H1 (cell line): ENCODE measurements at regions not wholly inside any gene's neighbourhood (a gene's known extent, or its start where the extent isn't known, plus 50 kb on each side); places are given as distances from the start of the nearest gene placed in this dataset.

ENCODE experiments used
- CTCF ChIA-PET: fragments of 300-600 bp; sonication (Branson Sonifier 250); formaldehyde crosslinking; loops from one replicate; lab custom pipeline; 2021; ENCODE audit not compliant: partially characterized antibody; lab: Charles Lee
- POLR2A ChIA-PET: fragments of 300-600 bp; sonication (Branson Sonifier 250); formaldehyde crosslinking; loops from one replicate; lab custom pipeline; 2021; ENCODE audit warnings: inconsistent platforms; ENCODE audit not compliant: partially characterized antibody; lab: Charles Lee
- DNase-seq, 2 experiments: peaks; one replicate each; pipeline versions ENCODE4 v3.0.0 to v3.0.0-alpha.2; 2010 to 2022; ENCODE audit warnings: low spot score in 2 of 2, low read depth in 1 of 2, mixed read lengths in 1 of 2
- FAIRE-seq: peaks from 2 replicates; lab custom pipeline; 2011; peaks lifted over from hg19 to GRCh38; lab: Jason Lieb, UNC
- H2AFZ ChIP-seq: 2 replicates; pipeline ENCODE4 v1.8.1; 2012; ENCODE audit warnings: low read length, inconsistent platforms
- H2AK5ac ChIP-seq: 2 replicates; pipeline ENCODE4 v1.6.1; 2013; ENCODE audit warnings: low read depth, low read length
- H2BK120ac ChIP-seq: replicated peaks from 2 replicates; pipeline ENCODE3; 2013; ENCODE audit warnings: low read depth, low read length, inconsistent platforms
- H2BK12ac ChIP-seq: 2 replicates; pipeline ENCODE4 v1.6.1; 2013; ENCODE audit warnings: low read depth, low read length
- H2BK15ac ChIP-seq: 2 replicates; pipeline ENCODE4 v1.6.1; 2013; ENCODE audit warnings: low read length
- H2BK20ac ChIP-seq: 2 replicates; pipeline ENCODE4 v1.6.1; 2013; ENCODE audit warnings: low read length
- H2BK5ac ChIP-seq: 2 replicates; pipeline ENCODE4 v1.6.1; 2013; ENCODE audit warnings: low read depth, low read length
- H3K14ac ChIP-seq: 2 replicates; pipeline ENCODE4 v1.6.1; 2013; ENCODE audit warnings: inconsistent platforms; ENCODE audit not compliant: insufficient read length
- H3K18ac ChIP-seq: 2 replicates; pipeline ENCODE4 v1.6.1; 2013; ENCODE audit warnings: low read length; ENCODE audit errors: extremely low read depth
- H3K23ac ChIP-seq: 2 replicates; pipeline ENCODE4 v1.6.1; 2013; ENCODE audit warnings: inconsistent platforms; ENCODE audit not compliant: insufficient read length
- H3K23me2 ChIP-seq: 2 replicates; pipeline ENCODE4 v1.6.1; 2013; ENCODE audit warnings: low read depth, low read length
- H3K27ac ChIP-seq: 2 replicates; pipeline ENCODE4 v1.6.1; 2011; ENCODE audit warnings: low read depth, low read length, inconsistent platforms
- H3K27me3 ChIP-seq, 4 experiments: replicated peaks in 1 of 4; 1 replicate in 1 of 4; 2 replicates in 3 of 4; pipeline versions ENCODE4 v1.6.1 to v1.8.1; 2011 to 2013; ENCODE audit warnings: low read length in 3 of 4, mild to moderate bottlenecking in 3 of 4, inconsistent platforms in 2 of 4, mixed read lengths in 2 of 4, moderate library complexity in 1 of 4; ENCODE audit not compliant: control insufficient read depth in 3 of 4, insufficient read depth in 3 of 4; ENCODE audit errors: extremely low read depth in 1 of 4
- H3K36me3 ChIP-seq, 4 experiments: 2 replicates each; pipeline versions ENCODE4 v1.6.1 to v1.8.1; 2011 to 2013; ENCODE audit warnings: mild to moderate bottlenecking in 4 of 4, low read length in 3 of 4, moderate library complexity in 2 of 4, control low read depth in 1 of 4, inconsistent platforms in 1 of 4; ENCODE audit not compliant: insufficient read depth in 4 of 4, control insufficient read depth in 2 of 4
- H3K4ac ChIP-seq: replicated peaks from 2 replicates; pipeline ENCODE3; 2013; ENCODE audit warnings: low read length, low read depth, mixed read lengths, inconsistent platforms; ENCODE audit not compliant: insufficient read length
- H3K4me1 ChIP-seq, 4 experiments: replicated peaks in 1 of 4; 1 replicate in 1 of 4; 2 replicates in 3 of 4; pipeline versions ENCODE4 v1.6.1 to v1.8.1; 2011 to 2013; ENCODE audit warnings: low read length in 3 of 4, inconsistent platforms in 2 of 4, mixed read lengths in 1 of 4; ENCODE audit not compliant: insufficient read depth in 4 of 4, control insufficient read depth in 3 of 4
- H3K4me2 ChIP-seq, 2 experiments: 2 replicates each; pipeline versions ENCODE4 v1.6.1 to v1.8.1; 2011 to 2013; ENCODE audit warnings: low read depth in 2 of 2, low read length in 2 of 2, control low read depth in 1 of 2, inconsistent platforms in 1 of 2, mild to moderate bottlenecking in 1 of 2; ENCODE audit not compliant: insufficient read depth in 1 of 2
- H3K4me3 ChIP-seq, 4 experiments: fragments of 200-600, 300-600 bp in 1 of 4; sonication (generic), shearing (Covaris generic), sonication (Bioruptor Twin) in 1 of 4; 2 replicates each; pipeline versions ENCODE4 v1.5.1 to v1.8.1; 2011 to 2016; ENCODE audit warnings: low read length in 4 of 4, low read depth in 3 of 4, control low read depth in 2 of 4, inconsistent platforms in 2 of 4, mild to moderate bottlenecking in 2 of 4, mixed read lengths in 1 of 4, moderate library complexity in 1 of 4; ENCODE audit not compliant: insufficient read depth in 2 of 4; ENCODE audit errors: extremely low read depth in 1 of 4
- H3K56ac ChIP-seq: replicated peaks from 2 replicates; pipeline ENCODE3; 2013; ENCODE audit warnings: low read depth, mild to moderate bottlenecking, mixed read lengths, low read length, inconsistent platforms; ENCODE audit not compliant: insufficient read length
- H3K79me1 ChIP-seq: 2 replicates; pipeline ENCODE4 v1.6.1; 2013; ENCODE audit warnings: low read depth, low read length, control low read depth
- H3K79me2 ChIP-seq, 2 experiments: 2 replicates each; pipeline versions ENCODE4 v1.6.1 to v1.8.1; 2012 to 2013; ENCODE audit warnings: low read length in 2 of 2, mild to moderate bottlenecking in 2 of 2, inconsistent platforms in 1 of 2; ENCODE audit not compliant: insufficient read depth in 2 of 2, control insufficient read depth in 1 of 2
- H3K9ac ChIP-seq, 4 experiments: replicated peaks in 1 of 4; 1 replicate in 1 of 4; 2 replicates in 3 of 4; pipeline versions ENCODE4 v1.6.1 to v1.8.1; 2011 to 2013; ENCODE audit warnings: low read depth in 3 of 4, low read length in 3 of 4, control low read depth in 2 of 4, mild to moderate bottlenecking in 2 of 4, moderate library complexity in 2 of 4, inconsistent platforms in 1 of 4; ENCODE audit errors: extremely low read depth in 1 of 4
- H3K9me3 ChIP-seq, 2 experiments: 2 replicates each; pipeline versions ENCODE4 v1.6.1 to v1.8.1; 2012 to 2013; ENCODE audit warnings: mild to moderate bottlenecking in 2 of 2, moderate library complexity in 2 of 2, control low read depth in 1 of 2, inconsistent platforms in 1 of 2, low read depth in 1 of 2, low read length in 1 of 2, mixed read lengths in 1 of 2; ENCODE audit not compliant: insufficient read depth in 2 of 2
- H4K20me1 ChIP-seq, 2 experiments: replicated peaks in 1 of 2; 2 replicates each; pipeline versions ENCODE3 to v1.8.1; 2011 to 2013; ENCODE audit warnings: inconsistent platforms in 2 of 2, low read length in 2 of 2, mild to moderate bottlenecking in 1 of 2; ENCODE audit not compliant: insufficient read depth in 2 of 2, control insufficient read depth in 1 of 2
- H4K5ac ChIP-seq: 2 replicates; pipeline ENCODE4 v1.6.1; 2013; ENCODE audit warnings: low read length, low read depth, mixed read lengths, inconsistent platforms; ENCODE audit not compliant: insufficient read length
- H4K8ac ChIP-seq: 2 replicates; pipeline ENCODE4 v1.8.0; 2013; ENCODE audit warnings: mild to moderate bottlenecking, moderate library complexity, low read length, inconsistent platforms; ENCODE audit not compliant: insufficient read depth; ENCODE audit errors: extremely low read depth
- H4K91ac ChIP-seq: replicated peaks from 2 replicates; pipeline ENCODE3; 2013; ENCODE audit warnings: low read length, mixed read lengths, inconsistent platforms; ENCODE audit not compliant: insufficient read length
- ASH2L ChIP-seq: fragments of 200-600, 300-600 bp; sonication (generic); IDR thresholded peaks from one replicate; pipeline ENCODE4 v1.7.1; 2017; ENCODE audit warnings: low read length
- BRCA1 ChIP-seq: IDR thresholded peaks from 2 replicates; pipeline ENCODE4 v1.6.1; 2012; ENCODE audit warnings: low read depth, low read length, improper control_type of control experiment
- CHD1 ChIP-seq: IDR thresholded peaks from 2 replicates; pipeline ENCODE4 v1.6.1; 2012; ENCODE audit warnings: low read depth, low read length, improper control_type of control experiment
- CREB1 ChIP-seq: IDR thresholded peaks from 2 replicates; pipeline ENCODE4 v1.6.1; 2012; ENCODE audit warnings: inconsistent platforms
- POLR2A ChIP-seq, 2 experiments: IDR thresholded peaks; 1 replicate in 1 of 2; 2 replicates in 1 of 2; pipeline ENCODE4 v1.6.1; 2011; ENCODE audit warnings: low read depth in 2 of 2, low read length in 2 of 2, mild to moderate bottlenecking in 2 of 2; ENCODE audit errors: control extremely low read depth in 1 of 2
- POLR2AphosphoS5 ChIP-seq: IDR thresholded peaks from 2 replicates; pipeline ENCODE4 v1.6.1; 2011; ENCODE audit warnings: low read depth, low read length
- SUZ12 ChIP-seq: fragments of 200-600 bp; sonication (generic); IDR thresholded peaks from 2 replicates; pipeline ENCODE4 v1.6.1; 2012; ENCODE audit warnings: mild to moderate bottlenecking, inconsistent platforms, low read length, moderate library complexity, mixed read lengths
- TEAD4 ChIP-seq: IDR thresholded peaks from 2 replicates; pipeline ENCODE4 v1.6.1; 2012; ENCODE audit warnings: low read depth, low read length, inconsistent platforms, mixed read lengths
- WGBS, 2 experiments: shearing (Covaris generic) in 1 of 2; methylation state at CpG; one replicate each; pipeline versions ENCODE4 v1.1.6 to v1.1.7; 2013 to 2015; ENCODE audit warnings: low lambda C conversion rate in 2 of 2, mixed read lengths in 2 of 2, inconsistent platforms in 1 of 2, low coverage in 1 of 2, missing lambda C conversion rate in 1 of 2; ENCODE audit not compliant: insufficient replicate concordance in 2 of 2, insufficient coverage in 1 of 2, insufficient read length in 1 of 2; ENCODE audit errors: extremely low coverage in 1 of 2, missing lambda C conversion rate in 1 of 2; 5-methylcytosine and 5-hydroxymethylcytosine counted together

DNA sequence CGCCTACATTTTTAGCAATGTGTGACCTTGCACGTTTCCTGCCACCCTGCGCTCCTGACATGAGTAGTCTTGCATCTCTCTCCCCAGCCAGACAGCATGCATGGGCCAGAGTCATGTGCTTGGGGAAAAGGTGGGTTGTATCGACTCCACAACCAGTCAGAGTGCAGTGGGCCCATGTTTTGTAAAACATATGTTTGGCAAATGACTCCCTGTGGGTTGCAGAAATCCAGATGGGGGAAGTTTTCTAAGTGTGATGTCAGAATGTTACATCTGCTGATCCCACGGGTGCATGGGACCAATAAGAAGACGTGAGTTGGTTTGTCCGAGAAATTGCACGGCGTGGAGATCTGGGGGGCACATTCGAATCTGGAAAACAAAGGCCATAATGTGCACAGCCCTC is 147.1 kb downstream of the FOXL1 start:
- H4K20me1 ChIP-seq, result no peaks in the 10 kb centered on the region
- H3K36me3 ChIP-seq, result no peaks in the 10 kb centered on the region
- H2BK20ac ChIP-seq, result no peak overlapping the region
- H2BK15ac ChIP-seq, result no peak overlapping the region
- H3K23ac ChIP-seq, result no peak overlapping the region
- 89% methylated on average over 10 of the region's 10 CpGs; no CpG with 5 or more reads in 1 of the 2 experiments for WGBS, 2 experiments
- H3K4me1 ChIP-seq, result no peaks in the 10 kb centered on the region; a peak in 1 of 7 replicates
- no peak overlapping the region for H3K4me3 ChIP-seq
- H3K9me3 ChIP-seq, result no peaks in the 10 kb centered on the region
- no peak overlapping the region for H3K14ac ChIP-seq
- no peak overlapping the region for H2BK120ac ChIP-seq
- no peak for TF ChIP-seq CHD1
- TF ChIP-seq BRCA1, result no peak
- no peak for TF ChIP-seq ASH2L
- TF ChIP-seq POLR2AphosphoS5, result no peak
- TF ChIP-seq CREB1, result no peak
- TF ChIP-seq SUZ12, result no peak
- TF ChIP-seq TEAD4, result no peak
- TF ChIP-seq POLR2A (IDR thresholded peaks at IDR 0.05; ENCODE audit: control extremely low read depth in 1 of 2, low read depth in 2 of 2, low read length in 2 of 2), result no peak
- FAIRE-seq (no peak), DNase-seq (no peak)
- CTCF ChIA-PET, result no interaction called here
- H2AK5ac ChIP-seq, result no peak overlapping the region
- no peaks in the 10 kb centered on the region; a peak in 1 of 7 replicates for H3K27me3 ChIP-seq
- H3K9ac ChIP-seq, result no peak overlapping the region
- H3K79me1 ChIP-seq, result no peaks in the 10 kb centered on the region
- no peak overlapping the region for H3K27ac ChIP-seq
- H2BK5ac ChIP-seq, result no peak overlapping the region
- H3K4me2 ChIP-seq, result no peak overlapping the region
- no peaks in the 10 kb centered on the region for H3K79me2 ChIP-seq
- POLR2A ChIA-PET, result no interaction called here
- no peak overlapping the region for H4K5ac ChIP-seq
- H3K4ac ChIP-seq, result no peak overlapping the region
- no peak overlapping the region for H3K18ac ChIP-seq
- no peak overlapping the region for H4K8ac ChIP-seq
- no peak overlapping the region for H2AFZ ChIP-seq
- H3K56ac ChIP-seq, result no peak overlapping the region
- H3K23me2 ChIP-seq, result no peaks in the 10 kb centered on the region
- H4K91ac ChIP-seq, result no peak overlapping the region
- no peak overlapping the region for H2BK12ac ChIP-seq
